NCI-H2171 (cell line): ENCODE measurements at regions not wholly inside any gene's neighbourhood (a gene's known extent, or its start where the extent isn't known, plus 50 kb on each side); places are given as distances from the start of the nearest gene placed in this dataset.
"Not testable (repeated sequence)": the region's sequence is repeated elsewhere in the genome, so short reads cannot be mapped to it uniquely, and the experiment has no call there.

ENCODE experiments used
- DNase-seq: peaks from one replicate; lab custom pipeline; 2025; lab: John Stamatoyannopoulos, UW

GRCh38 chr4:114087596-114088230, 108.3 kb upstream of the ARSJ start:
- DNase-seq, result peak; percentile 5

- DNase-seq, result no peak
Observed at GRCh38 chr4:114088481-114088880, 109.0 kb upstream of the ARSJ start.

- no peak for DNase-seq
Observed at GRCh38 chr4:114091546-114091945, 112.1 kb upstream of the ARSJ start.

DNA sequence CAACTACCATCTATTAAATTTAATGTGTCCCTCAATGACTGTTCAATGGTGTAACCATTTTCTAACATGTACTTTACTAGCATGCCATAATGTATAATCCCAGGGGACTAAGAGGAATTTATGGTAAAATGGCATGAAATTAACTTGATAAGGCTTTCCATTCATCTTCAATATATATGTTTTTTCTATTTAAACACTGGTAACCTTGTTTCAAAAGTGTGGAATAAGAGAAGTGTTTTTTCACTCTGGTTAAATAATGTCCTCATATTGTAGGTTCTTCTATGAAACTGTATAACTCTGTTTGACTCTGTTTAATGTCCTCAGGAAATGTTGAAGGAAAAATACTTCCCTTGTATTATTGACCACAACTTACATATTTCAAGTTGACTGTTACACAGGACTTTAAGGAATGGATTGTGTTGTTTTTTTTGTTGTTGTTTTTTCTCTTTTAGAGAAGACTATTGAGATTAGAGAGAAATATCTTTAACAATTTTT, 113.8 kb upstream of the ARSJ start:
- no peak for DNase-seq

GRCh38 chr4:114100288-114101031, 121.0 kb upstream of the ARSJ start:
- no peak for DNase-seq

DNA sequence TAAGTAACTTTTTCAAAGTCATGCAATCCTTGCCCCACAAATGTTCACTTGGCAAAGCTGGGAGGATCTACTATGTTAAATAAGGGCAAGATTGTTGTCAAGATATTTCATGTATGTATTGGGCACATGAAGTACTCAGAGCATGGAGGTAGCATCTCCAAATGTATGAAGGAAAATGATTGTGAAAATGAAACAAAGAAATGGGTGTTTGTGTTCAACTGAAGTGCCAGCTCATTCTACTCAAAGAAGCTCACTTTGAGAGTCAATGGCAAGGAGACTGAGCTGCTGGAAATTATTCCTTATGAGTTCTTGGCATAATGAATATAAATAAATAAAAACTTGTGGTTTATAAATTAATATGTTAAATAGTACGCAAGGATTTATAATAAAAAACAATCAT, 124.5 kb upstream of the ARSJ start:
- no peak for DNase-seq

- peak; percentile 89 for DNase-seq
Observed at GRCh38 chr4:114108869-114109268, 129.4 kb upstream of the ARSJ start.

DNA sequence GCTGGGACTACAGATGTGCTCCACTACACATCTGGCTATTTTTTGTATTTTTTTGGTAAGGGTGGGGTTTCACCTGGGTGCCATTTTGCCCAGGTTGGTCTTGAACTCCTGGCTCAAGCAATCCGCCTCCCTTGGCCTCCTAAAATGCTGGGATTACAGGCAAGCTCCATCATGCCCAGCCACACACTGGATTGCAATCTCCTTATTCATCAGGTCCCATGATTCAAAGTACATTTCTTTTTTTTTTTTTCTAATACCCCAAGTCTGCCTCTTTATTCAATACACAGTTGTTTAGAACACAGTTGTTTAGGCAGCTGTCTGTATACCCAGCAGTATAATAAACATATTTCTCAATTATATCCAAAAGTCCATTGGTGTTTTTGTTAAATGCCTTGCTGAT, 130.3 kb upstream of the ARSJ start:
- DNase-seq, result no peak

DNA sequence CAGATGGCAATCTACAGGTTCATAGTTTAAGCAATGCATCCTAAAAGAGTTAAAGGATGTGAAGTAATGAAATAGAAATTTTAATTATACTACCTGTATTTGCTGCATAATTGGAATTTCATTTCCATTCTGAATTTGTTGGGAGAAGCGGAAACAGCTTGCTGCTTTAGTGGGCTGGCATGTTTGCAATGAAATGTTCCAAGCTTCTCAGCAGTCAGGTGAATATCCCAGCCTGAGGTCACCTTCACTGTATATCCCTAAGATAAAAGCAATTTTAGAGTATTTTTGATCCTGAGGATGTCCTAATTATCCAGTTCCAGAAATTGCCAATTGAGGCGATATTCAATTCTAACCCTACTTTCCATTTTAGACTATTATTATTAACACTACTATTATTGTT, 136.1 kb upstream of the ARSJ start:
- no peak for DNase-seq

- no peak for DNase-seq
Observed at GRCh38 chr4:114116861-114117260, 137.4 kb upstream of the ARSJ start.

DNA sequence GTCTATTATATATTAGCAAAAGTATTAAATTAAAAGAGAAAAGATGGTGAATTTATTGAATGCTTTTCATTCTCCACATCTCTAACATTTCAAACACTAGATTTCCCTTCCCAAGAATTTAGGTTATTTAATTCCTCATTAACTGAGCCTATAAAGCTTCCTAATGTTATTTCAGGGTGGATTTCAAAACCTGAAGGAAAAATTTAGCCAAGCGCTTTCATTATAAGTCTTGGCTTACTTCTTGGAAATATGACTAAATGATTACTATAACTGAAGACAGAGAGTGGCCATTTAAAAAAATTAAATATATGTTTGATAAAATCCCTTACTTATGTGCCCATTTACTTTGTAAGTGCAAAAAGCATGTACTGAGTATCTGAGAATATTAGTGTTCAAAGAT, 141.8 kb upstream of the ARSJ start:
- no peak for DNase-seq

DNA sequence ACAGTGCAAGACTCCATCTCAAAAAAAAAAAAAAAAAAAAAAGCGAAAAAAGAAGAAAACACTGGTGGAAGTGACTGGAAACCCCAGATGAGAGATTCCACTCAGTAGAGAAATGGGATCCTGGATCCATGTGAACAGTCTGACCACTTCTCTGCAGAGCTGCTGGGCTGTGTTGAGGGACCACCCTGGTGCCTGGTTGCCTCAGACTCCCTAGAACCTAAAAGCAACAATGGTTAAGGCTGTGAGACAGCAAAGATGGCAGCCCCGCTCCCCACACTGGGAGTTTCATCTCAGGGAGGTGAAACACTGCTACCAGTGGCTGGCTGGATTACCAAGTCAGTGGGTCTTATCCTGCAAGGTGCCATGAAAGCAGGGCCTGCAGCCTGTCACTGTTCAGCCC, 152.8 kb upstream of the ARSJ start:
- no peak for DNase-seq

DNA sequence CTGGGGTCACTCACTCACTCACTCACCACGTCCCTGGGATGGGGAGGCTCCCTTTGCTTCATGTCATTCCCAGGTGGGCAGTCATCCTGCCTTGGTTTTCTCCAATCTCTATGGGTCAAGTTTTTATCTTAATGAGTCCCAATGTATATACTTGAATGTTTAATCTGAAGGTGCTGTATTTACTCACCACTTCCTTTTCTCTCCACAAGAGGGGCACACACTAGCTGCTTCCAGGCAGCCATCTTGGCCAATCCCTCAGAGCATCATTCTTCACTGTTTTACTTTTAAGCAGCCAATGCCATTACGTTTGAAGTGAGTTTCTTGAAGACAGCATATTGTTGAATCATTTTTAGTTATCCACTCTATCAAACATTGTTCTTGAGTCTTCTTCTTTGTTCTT, 153.4 kb upstream of the ARSJ start:
- no peak for DNase-seq

DNA sequence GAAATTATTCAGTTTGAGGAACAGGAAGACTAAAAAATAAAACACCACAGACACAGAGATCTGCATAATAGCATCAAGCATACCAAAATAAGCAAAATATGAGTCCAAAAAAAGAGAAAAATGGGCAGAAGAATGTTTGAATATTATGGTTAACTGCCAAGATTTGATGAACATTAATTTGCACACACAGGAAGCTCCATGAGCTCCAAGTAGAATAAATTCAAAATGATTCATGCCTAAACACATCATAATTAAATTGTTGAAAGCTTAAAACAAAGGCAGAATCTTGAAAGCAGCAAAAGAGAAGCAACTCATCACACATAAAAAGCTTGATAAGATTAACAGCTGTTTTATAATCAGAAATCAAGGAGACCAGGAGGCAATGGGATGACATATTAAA, 156.6 kb upstream of the ARSJ start:
- no peak for DNase-seq

DNA sequence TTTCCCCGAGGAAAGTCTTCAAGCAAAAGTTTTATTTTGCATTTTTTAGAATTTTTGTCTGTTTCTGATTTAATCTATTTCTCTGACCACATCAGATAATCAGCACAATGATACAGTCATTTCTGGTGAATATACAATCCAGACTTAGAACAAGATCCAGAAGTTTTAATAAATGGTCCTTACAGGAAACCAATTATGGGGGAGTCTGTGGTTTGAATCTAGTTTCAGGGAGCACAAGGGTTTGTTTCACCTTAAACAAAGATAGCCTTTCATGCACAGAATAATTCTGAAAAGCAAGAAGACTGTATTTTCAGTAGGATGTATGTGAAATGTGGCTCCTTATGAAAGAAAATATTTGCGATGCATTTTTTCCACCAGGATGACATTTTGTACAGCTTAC, 158.5 kb upstream of the ARSJ start:
- no peak for DNase-seq

DNA sequence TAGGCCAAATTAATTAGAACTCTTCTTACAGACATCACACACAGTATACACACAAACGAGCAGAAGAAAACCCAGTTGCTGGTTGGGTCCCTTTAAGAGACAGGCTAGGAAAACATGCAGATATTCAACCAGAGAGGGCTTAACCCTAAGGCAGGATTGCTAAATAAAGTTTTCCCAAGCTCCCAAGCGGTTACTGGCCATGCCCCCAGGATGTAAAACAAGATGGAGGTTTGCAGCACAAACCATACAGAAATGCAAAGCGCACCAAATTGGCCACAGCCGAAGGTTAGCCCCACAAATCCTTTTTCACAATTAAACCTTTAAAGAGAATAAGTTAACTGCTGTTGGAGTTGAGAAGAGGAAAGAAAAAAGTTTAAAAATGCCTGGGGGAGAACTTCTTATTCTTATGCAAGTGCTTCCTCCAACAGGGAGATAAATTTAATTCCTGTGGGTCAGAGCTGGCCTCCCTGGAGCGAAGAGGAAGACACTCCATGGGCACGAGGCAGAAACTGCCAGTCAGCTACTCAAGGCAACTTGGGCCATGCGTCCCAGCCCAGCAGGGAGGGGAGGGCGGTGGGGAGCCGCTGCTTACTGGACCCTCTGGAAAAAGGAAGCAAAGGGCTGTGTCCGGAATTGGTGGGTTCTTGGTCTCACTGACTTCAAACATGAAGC, 167.6 kb upstream of the ARSJ start:
- DNase-seq, result no peak

- not testable (repeated sequence) for DNase-seq
Observed at GRCh38 chr4:114147619-114148208, 168.3 kb upstream of the ARSJ start.

DNA sequence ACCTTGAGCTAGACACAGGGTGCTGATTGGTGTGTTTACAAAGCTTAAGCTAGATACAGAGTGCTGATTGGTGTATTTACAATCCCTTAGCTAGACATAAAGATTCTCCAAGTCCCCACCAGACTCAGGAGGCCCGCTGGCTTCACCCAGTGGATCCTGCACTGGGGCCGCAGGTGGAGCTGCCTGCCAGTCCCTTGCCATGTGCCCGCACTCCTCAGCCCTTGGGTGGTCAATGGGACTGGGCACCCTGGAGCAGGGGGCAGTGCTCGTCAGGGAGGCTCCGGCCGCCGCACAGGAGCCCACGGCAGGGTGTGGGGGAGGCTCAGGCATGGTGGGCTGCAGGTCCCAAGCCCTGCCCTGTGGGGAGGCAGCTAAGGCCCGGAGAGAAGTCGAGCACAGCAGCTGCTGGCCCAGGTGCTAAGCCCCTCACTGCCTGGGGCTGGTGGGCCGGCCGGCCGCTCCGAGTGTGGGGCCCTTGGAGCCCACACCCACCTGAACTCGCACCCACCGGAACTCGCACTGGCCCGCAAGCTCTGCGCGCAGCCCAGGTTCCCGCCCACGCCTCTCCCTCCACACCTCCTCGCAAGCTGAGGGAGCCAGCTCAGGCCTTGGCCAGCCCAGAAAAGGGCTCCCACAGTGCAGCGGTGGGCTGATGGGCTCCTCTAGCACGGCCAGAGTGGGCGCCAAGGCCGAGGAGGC, 169.1 kb upstream of the ARSJ start:
- DNase-seq, result not testable (repeated sequence)

DNA sequence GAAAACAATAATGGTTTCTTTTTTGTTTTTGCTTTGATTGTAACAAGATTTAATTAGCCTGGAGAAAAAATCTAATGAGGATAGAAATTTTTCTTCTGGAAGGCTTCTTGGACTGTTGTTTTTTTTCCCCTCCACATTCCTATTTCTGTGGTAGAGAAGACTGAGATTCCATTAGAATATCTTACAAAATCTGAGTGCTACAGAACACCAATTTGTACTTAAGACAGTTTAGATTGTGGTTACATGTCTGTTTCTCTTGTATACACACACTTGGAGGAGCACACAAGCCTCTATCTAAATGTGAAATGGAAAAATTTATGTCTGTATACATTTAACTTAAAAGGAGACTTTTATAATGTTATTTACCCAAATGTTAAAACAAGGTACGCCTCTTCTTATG, 176.9 kb upstream of the ARSJ start:
- DNase-seq, result no peak

DNA sequence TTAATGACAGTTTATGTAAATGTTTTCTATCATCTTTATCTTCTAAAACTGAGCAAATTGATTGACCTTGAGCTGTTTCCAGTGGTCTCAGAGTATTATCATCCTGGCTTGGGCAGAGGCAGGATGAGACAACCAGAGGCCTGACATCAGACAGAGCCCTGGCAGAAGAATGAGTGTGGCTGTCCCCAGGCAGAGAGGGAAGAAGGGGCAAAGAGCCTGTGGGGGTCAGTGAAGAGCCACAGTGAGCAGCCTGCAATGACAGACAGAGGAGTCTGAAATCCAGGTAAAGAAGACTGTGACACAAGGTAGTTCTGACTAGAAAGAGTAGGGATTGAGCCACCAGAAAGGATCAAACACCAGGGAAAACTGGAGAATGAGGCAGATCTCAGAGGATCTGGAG, 182.4 kb upstream of the ARSJ start:
- no peak for DNase-seq

DNA sequence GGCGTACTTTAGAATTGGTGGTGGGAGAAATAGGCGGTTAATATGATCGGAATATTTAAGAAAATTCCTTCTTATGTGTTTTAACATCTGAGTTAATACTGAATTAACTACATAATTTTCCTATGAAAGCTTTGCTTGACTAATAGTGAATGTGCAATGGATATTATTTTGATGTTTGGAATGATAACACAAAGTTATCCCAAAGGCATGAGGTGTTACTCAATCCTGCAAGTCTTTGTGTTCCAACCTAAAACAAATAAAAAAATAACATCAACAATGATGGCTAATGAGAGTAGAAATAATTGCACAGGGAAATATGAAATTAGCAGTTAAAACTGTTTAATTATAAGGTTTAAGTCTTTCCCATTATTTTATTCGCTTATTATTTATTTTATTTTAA, 183.6 kb upstream of the ARSJ start:
- no peak for DNase-seq

DNA sequence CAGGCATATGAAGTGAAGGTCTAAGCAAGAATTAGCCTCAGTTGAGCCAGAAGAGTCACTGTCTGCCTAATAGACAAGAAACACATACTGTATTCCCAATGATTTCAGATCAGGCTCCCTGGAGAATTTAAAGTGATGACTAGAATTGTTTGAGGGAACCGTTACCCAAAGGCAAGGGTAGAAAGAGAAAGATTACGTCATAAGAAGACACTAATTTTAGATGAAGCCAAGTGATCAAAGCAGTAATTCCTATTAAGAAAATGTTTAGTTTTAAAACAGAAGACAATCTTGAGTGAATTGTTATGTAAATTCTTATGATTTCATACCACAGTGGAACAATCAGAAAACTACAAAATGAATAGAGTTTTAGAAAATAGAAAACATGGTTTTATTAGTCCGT, 194.5 kb upstream of the ARSJ start:
- no peak for DNase-seq
